OCI-LY3 (cell line): ENCODE measurements at regions not wholly inside any gene's neighbourhood (a gene's known extent, or its start where the extent isn't known, plus 50 kb on each side); places are given as distances from the start of the nearest gene placed in this dataset.

Source experiments
- CTCF ChIP-seq: fragments of 200-600, 300-600 bp; sonication (generic); IDR thresholded peaks from 2 replicates; pipeline ENCODE4 v1.5.1; 2014; ENCODE audit warnings: antibody characterized with exemption, low read length, low read depth
- EZH2phosphoT487 ChIP-seq: fragments of 200-600 bp; shearing (Covaris generic); IDR thresholded peaks from 2 replicates; pipeline ENCODE4 v1.6.1; 2018; ENCODE audit warnings: antibody characterized with exemption, mixed run types, low read depth

DNA sequence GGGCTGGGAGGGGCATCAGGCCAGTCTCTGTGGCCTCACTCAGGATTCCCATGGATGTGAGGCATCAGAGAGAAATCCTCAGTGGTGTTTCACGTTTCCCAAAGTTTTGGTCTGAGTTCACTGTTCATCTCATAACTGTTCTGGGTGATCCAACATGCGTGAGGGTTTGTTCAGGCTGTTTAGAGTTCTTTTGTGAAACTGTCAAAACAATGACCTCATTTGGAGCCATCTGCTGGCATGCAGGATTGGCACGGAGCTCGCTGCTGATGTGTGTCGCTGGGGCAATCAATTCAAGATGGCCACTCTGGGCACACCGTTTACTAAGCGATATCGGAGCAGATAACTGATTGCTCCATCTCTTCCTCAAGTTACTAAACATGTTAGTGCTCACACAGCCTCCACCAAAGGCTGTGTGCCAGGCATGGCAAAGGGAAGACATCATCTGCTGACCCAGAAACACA lies 365.6 kb downstream of the WDR11 start:
- TF ChIP-seq CTCF (no peak), EZH2phosphoT487 (no peak)
